Tibial nerve (tissue), 4 donors: ENCODE measurements at regions not wholly inside any gene's neighbourhood (a gene's known extent, or its start where the extent isn't known, plus 50 kb on each side); places are given as distances from the start of the nearest gene placed in this dataset.

Source experiments
- EP300 ChIP-seq, 2 donors: sonication (generic); formaldehyde crosslinking; IDR thresholded peaks; one replicate each; pipeline ENCODE4 v1.6.1; 2017; ENCODE audit warnings: antibody characterized with exemption in 2 of 2, mild to moderate bottlenecking in 1 of 2
- POLR2A ChIP-seq, 2 donors: fragments of 450-650 bp; IDR thresholded peaks; one replicate each; pipeline ENCODE4 v1.6.1; 2017; ENCODE audit warnings: antibody characterized with exemption in 2 of 2, mild to moderate bottlenecking in 2 of 2, moderate library complexity in 2 of 2
- TF ChIP-seq, protein P1 (sequence below), 5 experiments: fragments of 200-600 bp in 3 of 5; fragments of 450-650 bp in 2 of 5; sonication (generic) in 3 of 5; IDR thresholded peaks; one replicate each; pipeline ENCODE4 v1.5.1; 2016 to 2019; ENCODE audit warnings: antibody characterized with exemption in 5 of 5, mild to moderate bottlenecking in 3 of 5, moderate library complexity in 2 of 5

DNA sequence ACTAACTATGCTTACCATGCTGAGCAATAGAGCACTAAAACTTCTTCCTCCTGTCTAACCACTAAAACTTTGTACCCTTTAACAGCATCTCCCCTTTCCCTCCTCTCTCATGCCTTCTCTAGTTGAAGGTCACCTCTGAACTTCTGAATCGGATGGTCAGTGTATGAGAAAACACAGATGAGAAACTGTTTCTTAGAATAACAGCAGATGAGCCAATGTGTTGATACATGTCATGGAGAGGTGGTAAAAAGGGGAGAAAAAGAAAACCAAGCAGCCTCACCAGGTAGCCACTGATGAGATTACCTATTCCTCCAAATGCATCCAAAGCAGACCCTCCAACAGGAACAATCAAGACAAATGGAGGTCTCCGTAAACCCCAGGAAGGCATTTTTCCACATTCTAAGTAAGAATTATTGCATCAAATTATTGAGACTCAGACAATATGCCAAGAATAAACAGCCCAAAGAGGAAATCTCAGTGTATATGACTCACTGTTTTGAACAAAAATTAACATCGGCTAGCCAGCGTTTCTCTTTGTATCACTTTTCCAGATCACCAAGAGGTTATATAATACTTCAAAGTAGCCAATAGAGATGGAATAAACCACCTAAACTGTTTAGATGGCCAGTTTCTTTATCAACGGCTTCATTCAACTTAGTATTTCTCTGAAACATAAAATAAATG lies 793.3 kb upstream of the SOX9 start:
- TF ChIP-seq, protein P1, sequence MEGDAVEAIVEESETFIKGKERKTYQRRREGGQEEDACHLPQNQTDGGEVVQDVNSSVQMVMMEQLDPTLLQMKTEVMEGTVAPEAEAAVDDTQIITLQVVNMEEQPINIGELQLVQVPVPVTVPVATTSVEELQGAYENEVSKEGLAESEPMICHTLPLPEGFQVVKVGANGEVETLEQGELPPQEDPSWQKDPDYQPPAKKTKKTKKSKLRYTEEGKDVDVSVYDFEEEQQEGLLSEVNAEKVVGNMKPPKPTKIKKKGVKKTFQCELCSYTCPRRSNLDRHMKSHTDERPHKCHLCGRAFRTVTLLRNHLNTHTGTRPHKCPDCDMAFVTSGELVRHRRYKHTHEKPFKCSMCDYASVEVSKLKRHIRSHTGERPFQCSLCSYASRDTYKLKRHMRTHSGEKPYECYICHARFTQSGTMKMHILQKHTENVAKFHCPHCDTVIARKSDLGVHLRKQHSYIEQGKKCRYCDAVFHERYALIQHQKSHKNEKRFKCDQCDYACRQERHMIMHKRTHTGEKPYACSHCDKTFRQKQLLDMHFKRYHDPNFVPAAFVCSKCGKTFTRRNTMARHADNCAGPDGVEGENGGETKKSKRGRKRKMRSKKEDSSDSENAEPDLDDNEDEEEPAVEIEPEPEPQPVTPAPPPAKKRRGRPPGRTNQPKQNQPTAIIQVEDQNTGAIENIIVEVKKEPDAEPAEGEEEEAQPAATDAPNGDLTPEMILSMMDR (IDR thresholded peaks at IDR 0.05), result no peak
- no peak for TF ChIP-seq POLR2A (IDR thresholded peaks at IDR 0.05)
- TF ChIP-seq EP300 (IDR thresholded peaks at IDR 0.05), result no peak
